Fibroblast of skin of abdomen (primary cell): ENCODE measurements at regions not wholly inside any gene's neighbourhood (a gene's known extent, or its start where the extent isn't known, plus 50 kb on each side); places are given as distances from the start of the nearest gene placed in this dataset.
"Not testable (repeated sequence)": the region's sequence is repeated elsewhere in the genome, so short reads cannot be mapped to it uniquely, and the experiment has no call there.

Experiments
- DNase-seq: peaks from one replicate; pipeline ENCODE4 v3.0.0-alpha.2; 2013

- no peak for DNase-seq
These were observed 88.1 kb upstream of the IFNGR1 start for GRCh38 chr6:137307163-137307854.

DNA sequence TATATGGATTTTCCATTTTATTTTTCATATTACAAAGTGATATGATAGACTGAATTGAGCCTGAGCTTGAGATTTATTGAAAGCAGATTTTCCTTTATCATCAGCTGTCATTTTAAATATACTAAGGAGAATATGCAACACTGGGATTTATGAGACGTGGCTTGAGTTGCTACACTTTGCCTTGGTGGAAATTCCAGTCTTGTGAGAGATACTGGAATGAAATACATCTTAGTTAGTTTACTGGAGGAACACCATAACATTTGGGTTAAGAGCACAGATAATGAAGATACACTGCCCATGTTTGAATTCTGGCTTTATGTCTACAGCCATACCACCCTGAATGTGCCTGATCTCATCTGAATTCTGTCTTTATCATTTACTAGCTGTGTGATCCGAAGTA, 86.5 kb upstream of the IFNGR1 start:
- DNase-seq = peak; percentile 36

DNA sequence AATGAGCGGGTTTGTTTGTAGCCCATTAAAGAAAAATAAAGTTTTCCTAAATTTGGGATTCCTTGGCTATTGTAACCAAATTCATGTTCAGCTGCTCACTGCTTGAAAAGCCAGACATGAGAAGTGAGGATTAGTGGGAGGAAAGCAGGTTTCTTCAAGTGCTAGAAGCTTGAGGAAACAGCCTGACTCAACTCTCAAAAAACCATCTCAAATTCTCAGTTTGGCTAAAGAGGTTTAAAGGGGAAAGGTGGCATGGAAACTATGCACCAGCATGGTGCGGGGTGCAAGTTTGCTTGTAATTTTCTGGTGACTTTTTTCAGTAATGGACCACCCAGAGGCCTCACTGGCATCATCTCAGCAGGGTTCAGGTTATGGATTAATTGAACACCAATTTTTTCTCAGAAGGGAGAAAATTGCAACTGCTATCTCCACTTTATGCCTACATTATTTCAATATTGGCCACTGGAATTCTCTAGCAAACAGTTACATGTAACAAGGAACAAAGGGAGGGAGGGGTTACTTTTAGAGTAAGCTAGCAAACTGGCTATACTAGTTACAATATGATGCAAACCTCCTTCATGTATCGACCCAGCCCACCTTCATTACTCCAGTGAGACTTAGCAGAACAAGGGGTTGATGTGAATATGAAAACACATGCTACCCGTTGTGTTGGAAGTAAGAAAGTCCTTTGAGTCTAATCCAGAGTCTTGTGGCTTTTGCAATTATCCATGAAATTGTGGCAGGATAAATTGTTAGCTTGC, 85.0 kb upstream of the IFNGR1 start:
- DNase-seq = no peak

DNA sequence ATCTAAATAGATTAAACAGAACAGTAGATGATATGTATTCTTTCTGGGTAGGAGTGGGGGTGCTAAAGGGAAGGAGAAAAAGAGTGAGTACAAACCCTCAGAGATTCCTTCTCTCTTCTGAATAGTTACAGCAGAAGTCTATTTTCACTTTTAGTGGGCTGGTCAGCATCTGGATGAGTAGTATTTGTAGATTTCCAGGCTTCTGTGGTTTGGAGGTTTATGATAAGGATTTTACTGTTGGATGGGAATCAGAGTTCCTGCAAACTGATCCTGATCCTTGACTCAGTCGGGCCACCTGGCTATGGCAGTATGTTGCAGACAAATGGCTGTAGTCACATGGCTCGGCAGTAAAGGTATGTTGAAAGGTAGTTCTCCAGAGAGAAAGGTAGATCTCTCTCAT, 84.3 kb upstream of the IFNGR1 start:
- peak; percentile 5 for DNase-seq

- no peak for DNase-seq
These were observed 80.5 kb upstream of the IFNGR1 start for GRCh38 chr6:137299681-137300080.

- peak; percentile 43 for DNase-seq
These were observed 78.7 kb upstream of the IFNGR1 start for GRCh38 chr6:137297887-137298286.

- not testable (repeated sequence) for DNase-seq
These were observed 73.1 kb upstream of the IFNGR1 start for GRCh38 chr6:137292326-137292725.

- peak; percentile 6 for DNase-seq
These were observed 72.3 kb upstream of the IFNGR1 start for GRCh38 chr6:137291441-137291840.

- DNase-seq = no peak
These were observed 71.5 kb upstream of the IFNGR1 start for GRCh38 chr6:137290601-137291261.

DNA sequence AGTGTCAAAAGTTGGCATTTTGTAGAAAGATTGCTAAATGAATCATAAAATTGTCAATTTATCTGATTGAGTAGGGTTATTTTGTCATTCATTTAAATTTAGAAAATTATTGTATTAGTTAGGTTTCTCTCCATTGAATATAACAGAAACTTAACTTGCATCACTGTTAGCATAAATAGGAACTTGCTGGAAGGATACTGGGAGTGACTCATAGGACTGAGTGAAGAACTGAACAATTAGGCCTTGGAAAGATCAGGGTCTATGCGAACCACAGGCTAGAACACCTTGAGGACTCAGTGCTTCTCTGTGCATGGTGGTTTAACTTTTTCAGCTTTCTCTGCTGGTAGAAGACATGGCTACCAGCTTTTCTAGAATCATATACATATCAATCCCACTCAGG, 67.7 kb upstream of the IFNGR1 start:
- DNase-seq = no peak

DNA sequence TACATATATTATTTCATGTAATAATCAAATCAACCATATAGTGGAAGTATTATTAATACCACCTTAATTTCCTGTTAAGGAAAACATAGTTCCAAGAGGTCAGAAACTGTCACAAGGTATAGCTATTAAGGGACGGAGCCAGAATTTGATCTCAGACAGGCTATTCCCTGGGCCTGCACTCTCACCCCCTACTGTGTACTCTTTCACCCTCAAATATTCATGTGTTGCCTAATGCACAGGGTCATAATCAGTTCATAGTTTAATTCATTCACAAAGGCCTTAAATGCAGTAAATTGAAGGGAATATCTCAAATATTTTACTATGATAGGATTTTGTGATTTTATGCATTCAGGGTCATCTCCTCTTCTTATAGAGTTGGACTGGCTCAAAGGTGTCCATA, 67.2 kb upstream of the IFNGR1 start:
- no peak for DNase-seq

DNA sequence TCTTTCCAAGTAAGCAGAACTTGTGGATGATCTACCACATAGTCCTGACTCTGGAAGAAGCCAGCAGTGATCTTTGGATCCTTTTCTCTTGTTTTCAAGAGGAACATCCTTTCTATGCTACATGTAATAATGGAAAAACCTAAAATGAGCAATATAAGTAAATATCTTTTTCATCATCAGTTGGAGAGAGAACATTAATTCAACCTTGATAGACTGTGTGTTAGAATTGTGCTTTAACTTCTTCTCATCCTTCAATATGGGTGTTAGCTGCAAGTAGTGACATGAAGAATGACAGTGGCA, 65.6 kb upstream of the IFNGR1 start:
- no peak for DNase-seq

- DNase-seq = no peak
These were observed 65.0 kb upstream of the IFNGR1 start for GRCh38 chr6:137283940-137284810.

DNA sequence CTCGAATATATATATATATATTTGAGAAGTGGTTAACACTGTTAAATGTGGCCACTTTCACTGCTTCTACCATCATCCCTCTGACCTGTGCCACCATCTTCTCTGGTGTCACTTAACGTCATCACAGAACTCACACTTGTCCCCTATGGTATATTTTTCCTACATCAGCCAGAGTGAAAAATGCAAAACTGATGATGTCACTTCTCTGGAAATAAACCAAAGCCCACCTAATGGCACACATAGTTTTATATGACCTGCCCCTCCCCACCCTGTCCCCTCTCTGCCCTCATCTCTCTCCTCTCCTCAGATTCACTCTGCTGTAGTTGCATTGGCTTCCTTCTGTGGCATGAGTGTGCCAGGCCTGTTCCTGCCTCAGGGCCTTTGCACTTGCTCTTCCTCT, 63.9 kb upstream of the IFNGR1 start:
- DNase-seq = no peak

DNA sequence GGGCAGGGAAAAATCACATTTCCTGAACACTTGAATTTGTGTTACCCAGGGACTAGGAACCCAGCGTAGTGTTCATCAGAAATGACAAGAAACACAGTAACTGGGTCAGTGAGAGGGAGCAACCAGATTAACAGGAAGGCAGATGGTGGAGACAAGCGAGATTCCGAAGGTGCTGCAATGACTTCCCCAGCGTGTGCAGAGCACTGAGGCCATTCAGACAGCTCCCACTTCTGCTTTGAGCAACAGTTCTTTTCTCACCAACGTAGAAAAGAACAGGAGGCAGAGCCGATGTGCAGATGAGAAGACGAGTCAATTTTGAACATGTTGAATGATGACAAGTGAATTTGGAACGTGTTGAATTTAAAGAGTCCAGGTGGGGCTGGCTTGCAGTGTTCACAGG, 63.1 kb upstream of the IFNGR1 start:
- DNase-seq = no peak

DNA sequence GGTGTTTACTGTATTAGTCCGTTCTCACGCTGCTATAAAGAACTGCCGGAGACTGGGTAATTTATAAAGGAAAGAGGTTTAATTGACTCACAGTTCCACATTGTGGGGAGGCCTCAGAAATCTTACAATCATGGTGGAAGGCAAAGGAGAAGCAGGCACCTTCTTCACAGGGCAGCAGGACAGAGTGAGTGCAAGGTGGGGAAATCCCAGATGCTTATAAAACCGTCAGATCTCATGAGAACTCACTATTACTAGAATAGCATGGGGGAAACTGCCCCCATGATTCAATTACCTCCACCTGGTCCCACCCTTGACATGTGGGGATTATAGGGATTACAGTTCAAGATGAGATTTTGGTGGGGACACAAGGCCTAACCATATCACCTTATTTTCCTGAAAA, 60.1 kb upstream of the IFNGR1 start:
- not testable (repeated sequence) for DNase-seq

GRCh38 chr6:137277971-137278637, 58.9 kb upstream of the IFNGR1 start:
- peak; percentile 89 for DNase-seq

DNA sequence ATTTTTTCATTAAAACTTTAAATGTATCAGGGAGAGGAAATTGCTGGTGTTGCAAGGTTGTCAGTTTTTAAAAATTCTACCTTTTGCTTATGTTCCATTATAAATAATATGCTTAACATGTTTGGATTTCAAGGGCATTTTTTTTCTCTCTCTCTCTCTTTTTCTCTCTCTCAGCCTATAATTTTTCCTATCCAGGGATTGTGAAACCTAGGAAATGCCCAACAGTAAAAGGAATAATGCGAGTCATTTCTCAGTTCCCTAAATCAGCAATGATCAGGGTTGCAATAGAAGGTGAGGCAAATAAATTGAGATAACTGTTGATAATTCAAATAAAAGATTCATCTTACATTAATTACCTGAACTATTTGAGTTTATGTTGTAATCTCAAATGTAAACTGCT, 53.2 kb upstream of the IFNGR1 start:
- DNase-seq = peak; percentile 8

- DNase-seq = peak; percentile 55
These were observed 52.3 kb upstream of the IFNGR1 start for GRCh38 chr6:137271245-137272183.

- no peak for DNase-seq
These were observed 50.6 kb upstream of the IFNGR1 start for GRCh38 chr6:137269803-137270202.

DNA sequence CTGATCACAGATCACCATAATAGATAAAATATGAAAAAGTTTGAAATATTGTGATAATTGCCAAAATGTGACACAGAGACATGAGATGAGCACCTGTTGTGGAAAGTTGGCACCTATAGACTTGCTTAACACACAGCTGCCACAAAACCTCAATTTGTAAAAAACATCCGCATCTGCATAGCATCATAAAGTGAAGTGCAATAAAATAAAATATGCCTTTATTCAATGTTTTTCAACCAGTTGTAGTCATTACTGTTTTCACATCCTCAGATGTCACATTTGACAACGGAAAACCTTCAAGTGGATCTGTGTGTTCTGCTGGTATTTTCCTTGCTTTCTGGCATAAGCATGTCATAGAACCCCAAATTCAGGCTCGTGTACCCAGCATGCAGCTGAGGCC, 50.2 kb upstream of the IFNGR1 start:
- DNase-seq = no peak
